ENCODE measurements at regions not wholly inside any gene's neighbourhood (a gene's known extent, or its start where the extent isn't known, plus 50 kb on each side); places are given as distances from the start of the nearest gene placed in this dataset.

- intact Hi-C loops (cut with DNase I; ENCODE audit: low total_unique reads) = no loop called here
- no peak overlapping the region for H3K27ac ChIP-seq
Observed at GRCh38 chr5:174234388-174234787, 188.9 kb downstream of the NSG2 start.

GRCh38 chr5:174235221-174236011 is 189.9 kb downstream of the NSG2 start:
- intact Hi-C loops (cut with DNase I; ENCODE audit: low total_unique reads) = no loop called here
- TF ChIP-seq, protein P1, sequence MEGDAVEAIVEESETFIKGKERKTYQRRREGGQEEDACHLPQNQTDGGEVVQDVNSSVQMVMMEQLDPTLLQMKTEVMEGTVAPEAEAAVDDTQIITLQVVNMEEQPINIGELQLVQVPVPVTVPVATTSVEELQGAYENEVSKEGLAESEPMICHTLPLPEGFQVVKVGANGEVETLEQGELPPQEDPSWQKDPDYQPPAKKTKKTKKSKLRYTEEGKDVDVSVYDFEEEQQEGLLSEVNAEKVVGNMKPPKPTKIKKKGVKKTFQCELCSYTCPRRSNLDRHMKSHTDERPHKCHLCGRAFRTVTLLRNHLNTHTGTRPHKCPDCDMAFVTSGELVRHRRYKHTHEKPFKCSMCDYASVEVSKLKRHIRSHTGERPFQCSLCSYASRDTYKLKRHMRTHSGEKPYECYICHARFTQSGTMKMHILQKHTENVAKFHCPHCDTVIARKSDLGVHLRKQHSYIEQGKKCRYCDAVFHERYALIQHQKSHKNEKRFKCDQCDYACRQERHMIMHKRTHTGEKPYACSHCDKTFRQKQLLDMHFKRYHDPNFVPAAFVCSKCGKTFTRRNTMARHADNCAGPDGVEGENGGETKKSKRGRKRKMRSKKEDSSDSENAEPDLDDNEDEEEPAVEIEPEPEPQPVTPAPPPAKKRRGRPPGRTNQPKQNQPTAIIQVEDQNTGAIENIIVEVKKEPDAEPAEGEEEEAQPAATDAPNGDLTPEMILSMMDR (IDR thresholded peaks at IDR 0.05) = no peak
- H3K4me1 ChIP-seq = no peaks in the 10 kb centered on the region
- no peaks in the 10 kb centered on the region for H3K27me3 ChIP-seq
- H3K36me3 ChIP-seq = no peaks in the 10 kb centered on the region
- no peak for DNase-seq
- H3K27ac ChIP-seq = no peak overlapping the region
- no peaks in the 10 kb centered on the region for H3K9me3 ChIP-seq
- no peak overlapping the region for H3K4me3 ChIP-seq

More at GRCh38 chr5:174234388-174234787, 188.9 kb downstream of the NSG2 start:
- no peaks in the 10 kb centered on the region for H3K4me1 ChIP-seq
- no peaks in the 10 kb centered on the region for H3K27me3 ChIP-seq
- DNase-seq = no peak
- H3K9me3 ChIP-seq = no peaks in the 10 kb centered on the region
- H3K36me3 ChIP-seq = no peaks in the 10 kb centered on the region
- TF ChIP-seq, protein P1 (IDR thresholded peaks at IDR 0.05) = no peak
- H3K4me3 ChIP-seq = no peak overlapping the region

DNA sequence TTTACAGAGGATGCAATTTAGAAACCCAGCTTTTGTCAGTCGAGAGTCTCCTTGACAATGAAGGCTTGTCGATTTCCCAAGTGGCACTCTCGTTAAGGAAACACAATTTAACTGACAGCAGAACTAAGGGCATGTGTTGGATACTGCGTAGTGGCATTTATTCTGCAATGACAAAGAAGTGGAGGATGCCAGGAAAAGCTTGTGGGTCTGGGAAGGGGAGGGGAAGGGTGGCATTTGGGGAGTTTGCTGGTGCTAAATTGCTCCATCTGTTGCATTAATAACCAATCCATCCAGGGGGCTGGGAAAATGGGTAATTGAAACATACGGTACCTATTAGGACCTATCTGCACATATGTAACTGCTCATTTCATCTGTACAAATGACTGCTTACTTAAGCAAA is 190.6 kb downstream of the NSG2 start:
- H3K27ac ChIP-seq = no peak overlapping the region
- H3K9me3 ChIP-seq = no peaks in the 10 kb centered on the region
- intact Hi-C loops (cut with DNase I; ENCODE audit: low total_unique reads) = no loop called here
- TF ChIP-seq, protein P1 (IDR thresholded peaks at IDR 0.05) = no peak
- H3K4me3 ChIP-seq = no peak overlapping the region
- DNase-seq = no peak
- no peaks in the 10 kb centered on the region for H3K4me1 ChIP-seq
- H3K27me3 ChIP-seq = no peaks in the 10 kb centered on the region
- H3K36me3 ChIP-seq = no peaks in the 10 kb centered on the region

- H3K9me3 ChIP-seq = no peaks in the 10 kb centered on the region
- H3K27ac ChIP-seq = no peak overlapping the region
- TF ChIP-seq, protein P1 (IDR thresholded peaks at IDR 0.05) = no peak
- intact Hi-C loops (cut with DNase I; ENCODE audit: low total_unique reads) = no loop called here
- no peaks in the 10 kb centered on the region for H3K27me3 ChIP-seq
- H3K4me3 ChIP-seq = no peak overlapping the region
- H3K36me3 ChIP-seq = no peaks in the 10 kb centered on the region
- no peaks in the 10 kb centered on the region for H3K4me1 ChIP-seq
- no peak for DNase-seq
Observed at GRCh38 chr5:174239718-174240117, 194.2 kb downstream of the NSG2 start.

DNA sequence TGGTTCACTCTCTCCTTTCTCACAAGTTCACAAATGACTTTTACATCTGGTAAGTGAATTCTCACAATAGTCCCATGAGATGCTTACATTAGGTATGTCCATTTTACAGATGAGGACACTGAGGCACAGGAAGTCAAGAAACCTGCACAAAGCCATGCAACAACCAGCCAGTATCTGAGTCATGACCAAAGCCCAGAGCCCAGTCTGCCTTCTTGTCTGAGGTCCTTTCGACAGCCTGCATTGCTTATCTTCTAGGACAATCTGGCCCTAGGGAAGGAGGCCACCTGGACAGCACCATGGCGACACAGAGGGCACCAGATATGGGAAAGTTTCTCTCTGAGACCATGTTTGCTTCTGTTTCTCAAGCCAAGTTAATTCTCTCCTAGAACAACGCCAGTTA is 197.1 kb downstream of the NSG2 start:
- Histone ChIP-seq H3K9me3 (no peaks in the 10 kb centered on the region), H3K4me1 (peaks cover 0 to 12% (median 2%) of the 10 kb centered on the region in 4 donors), H3K36me3 (no peaks in the 10 kb centered on the region), H3K4me3 (no peak overlapping the region), H3K27me3 (no peaks in the 10 kb centered on the region), H3K27ac (no peak overlapping the region)
- DNase-seq = no peak
- intact Hi-C loops (cut with DNase I; ENCODE audit: low total_unique reads) = no loop called here
- TF ChIP-seq, protein P1 (IDR thresholded peaks at IDR 0.05) = no peak
